NCI-H2227 (cell line): ENCODE measurements at regions not wholly inside any gene's neighbourhood (a gene's known extent, or its start where the extent isn't known, plus 50 kb on each side); places are given as distances from the start of the nearest gene placed in this dataset.
"Not testable (repeated sequence)": the region's sequence is repeated elsewhere in the genome, so short reads cannot be mapped to it uniquely, and the experiment has no call there.

Source experiments
- DNase-seq: peaks from one replicate; lab custom pipeline; 2025; ENCODE audit not compliant: unreplicated experiment; lab: John Stamatoyannopoulos, UW

GRCh38 chr5:121430538-121430937, 421.1 kb upstream of the FTMT start:
- no peak for DNase-seq

DNA sequence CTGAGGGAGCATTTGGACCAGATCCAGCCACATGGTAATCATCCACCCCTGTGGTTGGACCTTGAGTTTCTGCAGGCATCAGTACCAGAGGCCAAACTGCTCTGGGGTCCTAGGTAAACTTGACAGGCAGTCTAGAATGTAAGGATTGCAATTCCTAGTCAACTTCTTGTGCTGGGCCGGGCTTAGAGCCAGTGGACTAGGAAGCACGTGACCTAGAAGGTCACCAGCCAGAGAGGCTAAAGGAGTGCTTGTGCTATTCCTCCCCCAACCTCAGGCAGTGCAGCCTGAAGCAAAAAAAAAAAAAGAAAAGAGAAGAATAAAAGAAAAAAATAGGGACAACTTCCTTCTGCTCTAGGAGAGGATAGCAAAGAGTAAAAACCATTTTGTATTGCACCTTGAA, 406.2 kb upstream of the FTMT start:
- no peak for DNase-seq

- DNase-seq, result no peak
Observed at GRCh38 chr5:121462441-121462840, 389.2 kb upstream of the FTMT start.

DNA sequence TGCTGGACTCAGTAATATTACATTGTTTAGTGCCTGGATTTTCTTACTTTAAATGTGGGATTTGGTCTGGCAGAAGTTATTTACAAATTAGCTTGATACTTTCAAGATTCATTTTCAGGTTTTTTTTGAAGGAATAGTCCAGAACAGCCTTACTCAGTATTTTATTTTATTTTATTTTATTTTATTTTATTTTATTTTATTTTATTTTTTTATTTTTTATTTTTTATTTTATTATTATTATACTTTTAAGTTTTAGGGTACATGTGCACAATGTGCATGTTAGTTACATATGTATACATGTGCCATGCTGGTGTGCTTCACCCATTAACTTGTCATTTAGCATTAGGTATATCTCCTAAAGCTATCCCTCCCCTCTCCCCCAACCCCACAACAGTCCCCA, 380.5 kb upstream of the FTMT start:
- not testable (repeated sequence) for DNase-seq

- no peak for DNase-seq
Observed at GRCh38 chr5:121478636-121479035, 373.0 kb upstream of the FTMT start.

DNA sequence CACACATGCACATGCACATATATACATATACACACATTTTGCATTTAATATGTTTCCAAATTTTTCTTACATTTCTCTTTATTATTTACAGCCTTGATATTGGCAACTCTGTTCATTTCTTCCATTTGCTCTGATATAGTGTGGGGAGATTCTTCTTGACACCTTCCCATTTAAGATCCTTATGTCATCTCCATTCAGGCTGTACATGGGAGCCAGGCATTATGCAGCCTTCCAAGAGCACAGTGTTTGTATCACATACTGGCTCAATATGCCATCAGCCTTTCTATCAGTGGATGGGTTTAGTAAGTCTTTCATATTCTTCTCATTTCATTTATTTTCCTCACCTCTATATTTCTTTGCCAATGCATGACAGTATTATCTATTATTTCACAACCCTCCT, 372.3 kb upstream of the FTMT start:
- no peak for DNase-seq

- DNase-seq, result no peak
Observed at GRCh38 chr5:121485281-121485680, 366.4 kb upstream of the FTMT start.

- DNase-seq, result not testable (repeated sequence)
Observed at GRCh38 chr5:121485999-121486398, 365.7 kb upstream of the FTMT start.

DNA sequence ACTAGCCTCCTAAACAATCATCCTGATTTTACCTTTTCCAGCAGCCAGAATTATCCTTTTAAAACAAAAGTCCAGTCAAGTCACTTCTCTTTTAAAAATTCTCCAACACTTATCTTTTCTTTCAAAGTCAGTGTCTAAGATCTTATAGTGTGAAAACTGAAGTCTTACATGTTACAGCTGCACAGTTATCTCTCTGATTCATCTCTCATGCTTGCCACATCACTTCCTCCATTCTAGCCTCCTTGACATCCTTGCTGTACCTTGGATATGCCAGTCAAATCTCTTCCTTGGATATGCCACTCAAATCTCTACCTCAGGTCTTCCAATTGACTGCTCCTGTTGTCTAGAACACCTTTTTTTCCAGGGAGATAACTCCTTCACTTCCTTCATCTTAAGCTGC, 361.7 kb upstream of the FTMT start:
- DNase-seq, result no peak

GRCh38 chr5:121497176-121497575, 354.5 kb upstream of the FTMT start:
- no peak for DNase-seq

DNA sequence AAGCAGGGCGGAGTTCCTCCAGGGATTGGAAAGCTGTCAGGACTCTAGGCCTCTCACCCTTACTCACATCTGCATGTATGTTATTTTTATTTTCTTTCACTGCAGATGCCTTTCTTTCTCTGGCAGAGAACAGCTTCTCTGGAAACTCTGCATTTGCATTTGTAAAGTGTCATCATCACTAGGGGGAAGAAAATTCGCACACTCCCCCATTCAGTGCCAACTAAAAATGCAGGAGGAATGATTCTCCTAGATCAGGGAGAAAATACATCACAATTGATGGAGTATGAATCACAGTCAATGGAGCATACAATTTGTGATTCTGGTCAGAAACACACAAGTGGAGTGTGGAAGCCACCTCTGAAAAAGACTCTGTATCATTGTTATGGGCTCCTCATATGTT, 351.4 kb upstream of the FTMT start:
- DNase-seq, result no peak

DNA sequence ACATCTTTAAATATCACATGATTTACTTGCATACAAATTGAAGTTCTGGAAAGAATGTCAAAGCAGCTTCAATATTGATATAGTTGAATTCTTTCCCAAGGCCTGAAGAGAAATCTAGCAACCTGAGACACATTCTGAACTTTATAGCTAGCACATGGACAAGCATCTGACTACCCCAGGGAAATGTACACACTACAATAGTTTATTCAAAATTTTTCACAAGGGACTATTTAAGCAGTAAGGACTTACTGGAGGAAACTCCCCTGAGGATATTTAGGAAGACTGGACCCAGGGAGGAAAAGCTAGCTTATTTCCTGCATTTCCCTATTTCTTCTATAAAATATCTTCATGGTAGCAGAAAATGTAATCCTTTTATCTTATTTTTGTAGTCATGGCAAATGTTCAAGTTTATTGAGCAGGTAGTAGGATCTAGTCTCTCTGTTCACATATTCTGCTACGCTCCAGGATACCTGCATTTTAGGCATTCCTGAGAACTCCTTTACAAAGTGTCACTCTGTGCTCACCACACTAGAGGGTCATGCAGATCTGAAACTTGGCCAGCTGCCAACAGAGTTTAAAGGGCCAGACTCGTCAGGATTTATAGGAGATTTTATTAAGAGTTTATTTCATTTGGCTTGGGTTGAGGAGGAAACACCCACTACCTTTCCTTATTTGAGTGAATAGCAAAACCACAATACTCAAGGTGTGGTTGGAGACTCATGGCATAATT, 348.4 kb upstream of the FTMT start:
- DNase-seq, result no peak

- no peak for DNase-seq
Observed at GRCh38 chr5:121516997-121517396, 334.7 kb upstream of the FTMT start.

DNA sequence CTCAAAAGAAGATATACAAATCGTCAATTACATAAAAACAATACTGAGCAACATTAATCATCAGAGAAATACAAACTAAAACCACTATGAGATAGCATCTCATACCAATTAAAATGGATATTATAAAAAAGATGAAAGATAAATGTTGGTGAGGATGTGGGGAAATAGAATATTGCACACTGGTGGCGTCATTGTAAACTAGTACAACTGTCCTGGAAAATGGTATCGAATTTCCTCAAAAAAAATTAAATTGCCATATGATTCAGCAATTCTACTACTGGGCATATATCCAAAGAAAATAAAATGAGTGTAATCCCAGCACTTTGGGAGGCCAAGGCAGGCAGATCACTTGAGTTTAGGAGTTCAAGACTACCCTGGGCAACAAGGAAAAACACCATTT, 326.0 kb upstream of the FTMT start:
- DNase-seq, result no peak

DNA sequence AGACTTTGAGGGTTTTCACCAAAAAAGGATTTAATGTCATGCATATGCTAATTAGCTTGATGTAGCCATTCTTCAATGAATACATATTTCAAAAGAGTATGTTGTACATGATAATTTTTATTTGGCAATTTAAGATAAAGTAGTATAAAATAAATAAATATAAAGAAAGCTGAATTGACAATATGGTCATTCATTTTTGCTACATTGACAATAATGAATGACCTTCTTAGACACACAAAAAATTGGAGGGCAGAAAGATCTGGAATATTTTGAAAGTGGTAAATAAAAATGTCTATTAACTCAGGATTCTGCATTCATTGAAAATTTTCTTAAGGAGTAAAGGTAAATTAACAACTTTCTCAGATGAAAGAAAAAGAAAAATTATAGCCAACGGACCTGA, 324.8 kb upstream of the FTMT start:
- DNase-seq, result no peak

GRCh38 chr5:121533814-121534213, 317.9 kb upstream of the FTMT start:
- no peak for DNase-seq

DNA sequence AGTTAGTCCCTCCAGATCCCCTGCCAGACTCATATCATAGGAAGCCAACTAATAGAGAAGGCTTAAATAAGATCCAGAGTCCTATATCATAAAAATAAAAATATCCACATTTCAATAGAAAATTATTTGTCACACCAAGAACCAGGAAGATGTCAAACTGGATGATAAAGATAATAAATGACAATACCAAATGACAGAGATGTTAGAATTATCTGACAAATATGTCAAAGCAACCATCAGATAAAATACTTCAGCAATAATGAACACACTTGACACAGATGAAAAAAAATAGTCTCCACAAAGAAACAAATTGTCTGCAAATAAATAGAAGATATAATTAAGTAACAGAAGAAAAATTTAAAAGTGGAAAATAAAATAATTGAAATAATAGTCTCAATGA, 300.7 kb upstream of the FTMT start:
- no peak for DNase-seq

GRCh38 chr5:121559832-121560231, 291.9 kb upstream of the FTMT start:
- DNase-seq, result no peak

- DNase-seq, result no peak
Observed at GRCh38 chr5:121572061-121572460, 279.6 kb upstream of the FTMT start.

- DNase-seq, result no peak
Observed at GRCh38 chr5:121573721-121574382, 277.8 kb upstream of the FTMT start.

DNA sequence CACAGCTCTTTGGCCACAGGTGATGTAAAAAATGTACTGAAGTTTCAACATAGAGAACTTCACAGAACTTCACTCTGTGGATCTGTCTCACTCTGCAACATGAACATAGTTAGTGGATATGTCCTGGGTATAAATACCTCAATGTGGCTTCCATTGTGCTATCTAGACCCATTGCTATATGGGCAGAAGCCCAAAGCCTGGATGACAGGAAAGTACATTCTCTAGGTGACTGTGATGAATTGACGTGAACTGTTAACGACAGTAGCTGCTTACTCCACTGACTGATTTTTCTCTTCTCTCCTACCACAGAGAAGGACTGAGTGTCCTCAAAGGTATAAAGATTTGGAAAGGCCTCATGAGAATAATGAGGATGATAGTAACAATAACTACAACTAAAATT, 270.1 kb upstream of the FTMT start:
- no peak for DNase-seq

DNA sequence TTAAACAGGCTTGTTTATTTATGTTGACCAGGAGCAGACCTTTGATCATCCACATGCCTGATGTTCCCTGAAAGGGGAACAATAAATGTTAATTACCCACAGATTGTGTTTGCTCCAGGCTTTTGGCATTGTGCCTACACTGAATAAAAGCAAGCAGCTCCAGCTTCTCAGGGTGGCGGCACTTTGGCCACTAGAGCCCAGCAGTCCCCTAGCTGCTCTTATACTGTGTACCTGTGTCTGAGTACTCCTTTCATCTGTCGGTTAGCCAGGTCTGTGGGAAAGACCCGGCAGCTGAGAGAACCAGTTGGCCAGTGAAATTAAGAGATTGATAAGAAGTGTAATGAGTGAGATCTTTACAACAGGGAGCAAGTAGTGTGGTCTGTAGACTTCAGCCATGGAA, 254.8 kb upstream of the FTMT start:
- DNase-seq, result no peak

- DNase-seq, result no peak
Observed at GRCh38 chr5:121608826-121609225, 242.9 kb upstream of the FTMT start.
